HG03039 (cell line): ENCODE measurements at regions not wholly inside any gene's neighbourhood (a gene's known extent, or its start where the extent isn't known, plus 50 kb on each side); places are given as distances from the start of the nearest gene placed in this dataset.

Experiments
- ATAC-seq: cut with Tn5 transposase; IDR thresholded peaks from one replicate; pipeline ENCODE4 v1.9.1; 2021; ENCODE audit warnings: mild to moderate bottlenecking, moderate library complexity; ENCODE audit not compliant: unreplicated experiment

GRCh38 chr4:28351102-28351501 is 1490.5 kb downstream of the STIM2 start:
- no peak for ATAC-seq

- no peak for ATAC-seq
Observed at GRCh38 chr4:28351826-28352225, 1491.2 kb downstream of the STIM2 start.

GRCh38 chr4:28354880-28355656 is 1494.4 kb downstream of the STIM2 start:
- no peak for ATAC-seq

- no peak for ATAC-seq
Observed at GRCh38 chr4:28357990-28358389, 1497.3 kb downstream of the STIM2 start.

DNA sequence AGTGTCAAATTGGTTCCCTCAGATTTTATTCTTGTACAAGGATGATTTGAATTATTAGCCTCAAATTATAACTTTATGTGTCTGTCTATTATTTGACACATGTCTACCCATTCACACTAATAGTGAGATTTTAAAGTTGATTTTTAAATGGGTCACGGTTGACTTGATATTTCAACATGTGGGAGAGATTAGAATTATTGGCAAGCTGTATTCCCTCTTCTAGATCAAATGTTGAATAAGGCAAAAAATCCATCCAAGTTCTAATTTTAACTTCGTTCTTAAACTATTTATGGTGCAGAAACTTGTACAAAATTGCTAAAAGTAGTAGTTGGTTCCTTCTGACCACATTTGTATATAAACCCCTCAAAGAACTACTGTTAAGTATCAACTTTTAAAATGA is 1498.0 kb downstream of the STIM2 start:
- ATAC-seq, result no peak

DNA sequence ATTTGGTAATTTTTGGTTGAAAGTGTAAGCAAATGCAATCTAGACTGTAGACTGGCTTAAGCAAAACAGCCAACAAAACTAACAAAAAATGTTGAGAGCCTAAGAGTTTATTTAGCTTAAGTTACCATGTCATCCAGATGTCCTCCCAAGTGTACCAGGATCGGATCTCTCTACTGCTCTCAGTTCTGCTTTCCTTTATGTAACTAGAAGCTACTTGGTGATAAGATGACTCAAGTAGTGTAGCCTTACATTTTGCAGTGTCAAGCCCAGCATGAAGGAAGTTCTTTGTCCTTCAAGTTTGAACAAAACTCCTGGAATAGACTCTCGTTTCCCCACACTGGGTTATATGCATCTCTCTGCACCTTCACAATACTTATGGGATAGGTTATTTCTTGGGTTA is 1500.0 kb downstream of the STIM2 start:
- ATAC-seq, result no peak

DNA sequence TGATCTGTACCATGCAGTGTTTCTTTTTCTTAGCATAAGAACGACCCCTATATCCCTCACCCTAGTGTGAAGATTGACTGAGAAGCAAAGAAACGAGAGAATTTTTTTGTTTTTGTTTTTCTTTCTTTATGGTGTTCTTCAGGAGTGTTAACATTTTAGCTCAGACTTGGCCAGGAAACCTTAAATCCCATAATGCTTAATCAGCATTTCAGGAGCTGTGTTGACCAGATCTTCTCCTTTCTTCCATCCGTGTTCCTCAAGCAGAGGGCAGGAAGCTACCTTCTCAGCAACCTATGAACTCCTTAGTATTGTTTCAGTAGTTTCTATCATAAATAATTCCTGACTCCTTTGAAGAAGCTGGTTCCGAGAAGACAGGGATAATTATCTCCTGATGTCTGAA is 1501.5 kb downstream of the STIM2 start:
- ATAC-seq, result no peak

DNA sequence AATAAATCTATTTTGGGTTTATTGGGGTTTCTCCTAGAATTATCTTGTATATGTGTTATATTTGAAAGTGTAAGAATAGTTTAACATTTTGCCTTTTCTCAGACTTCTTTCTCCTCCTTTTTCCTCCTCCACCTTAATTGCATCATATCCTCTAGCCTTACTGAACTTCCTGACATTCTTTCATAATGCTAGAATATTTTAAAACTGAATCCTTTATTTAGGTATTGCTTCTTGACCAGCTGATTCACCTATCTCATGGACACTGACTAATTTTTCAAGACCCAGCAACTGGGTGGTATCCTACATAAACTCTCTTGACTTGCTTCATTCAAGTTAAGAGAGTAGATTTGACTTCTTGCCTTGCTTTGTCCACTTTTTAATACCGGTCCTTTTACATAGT is 1508.9 kb downstream of the STIM2 start:
- ATAC-seq, result no peak

DNA sequence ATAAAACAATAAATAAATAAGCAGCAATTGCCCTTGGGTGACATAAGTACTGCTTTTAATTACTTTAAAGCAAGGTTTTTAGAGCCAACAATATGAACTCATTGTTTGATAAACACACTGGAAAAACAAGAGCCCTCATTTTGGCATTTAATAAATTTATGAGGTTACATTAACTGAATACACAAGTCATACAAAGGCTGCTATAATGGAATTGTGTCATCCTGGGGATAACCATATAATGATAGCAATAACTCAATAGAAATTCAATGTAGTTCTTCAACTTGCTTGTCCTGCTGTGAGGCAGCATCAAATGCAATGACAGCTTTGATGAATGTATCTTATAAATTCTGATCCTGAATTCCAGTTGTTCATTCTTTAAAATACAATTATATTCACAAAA is 1512.5 kb downstream of the STIM2 start:
- no peak for ATAC-seq

- no peak for ATAC-seq
Observed at GRCh38 chr4:28373601-28374000, 1513.0 kb downstream of the STIM2 start.

DNA sequence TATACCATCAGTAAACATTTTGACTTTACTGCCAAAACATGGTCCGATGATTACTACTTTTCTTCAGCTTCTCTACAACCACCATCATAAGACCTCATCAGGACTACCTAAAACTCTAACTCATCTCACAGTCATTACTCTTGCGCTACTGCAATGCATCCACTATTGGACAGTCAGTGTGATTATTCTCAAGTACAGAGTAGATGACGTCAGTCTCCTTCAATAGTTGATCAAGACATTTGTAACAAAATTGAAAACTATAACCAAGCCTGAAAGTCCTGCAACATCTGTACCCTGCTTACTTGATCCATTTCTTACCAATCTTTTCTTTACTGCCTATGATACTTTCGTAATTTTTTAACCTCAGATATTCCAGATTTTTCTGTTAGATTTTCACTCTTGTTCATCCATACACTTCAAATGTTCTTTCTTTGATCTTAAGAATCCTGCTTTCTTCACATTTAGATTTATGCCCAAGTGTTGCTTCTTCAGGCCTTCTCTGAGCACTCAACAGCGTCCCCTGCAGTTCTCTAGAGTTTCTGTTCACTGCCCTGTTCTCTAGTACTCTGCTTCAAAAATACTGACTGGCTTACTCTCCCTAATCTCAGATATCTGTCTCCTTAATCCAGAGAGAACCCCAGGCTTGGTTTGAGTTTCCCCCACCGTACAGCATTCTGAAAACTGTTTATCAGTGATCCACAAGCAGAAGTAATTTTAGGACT is 1517.6 kb downstream of the STIM2 start:
- ATAC-seq, result no peak

DNA sequence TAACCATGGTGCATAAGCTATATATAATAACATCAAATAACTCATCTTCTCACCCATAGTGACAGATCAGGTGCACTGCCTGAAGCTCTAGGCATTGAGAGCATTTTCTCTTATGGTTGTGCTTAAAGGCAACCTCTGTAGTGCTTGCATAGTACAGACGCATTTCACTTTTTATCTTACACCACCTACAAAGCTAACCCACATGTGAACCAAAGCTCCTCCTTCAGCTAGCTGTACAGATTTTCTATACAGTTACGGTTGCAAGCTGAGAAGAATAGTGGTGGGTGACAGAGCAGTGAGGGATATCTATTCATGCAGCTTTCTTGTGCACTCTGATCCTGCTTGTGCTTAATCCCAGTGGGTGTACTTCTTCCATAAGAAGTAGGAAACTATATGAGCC is 1525.2 kb downstream of the STIM2 start:
- ATAC-seq, result no peak

GRCh38 chr4:28386776-28387175 is 1526.1 kb downstream of the STIM2 start:
- ATAC-seq, result no peak

- ATAC-seq, result no peak
Observed at GRCh38 chr4:28388471-28388870, 1527.8 kb downstream of the STIM2 start.

GRCh38 chr4:28391877-28392276 is 1531.2 kb downstream of the STIM2 start:
- ATAC-seq, result no peak

- no peak for ATAC-seq
Observed at GRCh38 chr4:28402751-28403150, 1542.1 kb downstream of the STIM2 start.

GRCh38 chr4:28421221-28421620 is 1560.6 kb downstream of the STIM2 start:
- ATAC-seq, result no peak

- ATAC-seq, result no peak
Observed at GRCh38 chr4:28426251-28426650, 1565.6 kb downstream of the STIM2 start.

DNA sequence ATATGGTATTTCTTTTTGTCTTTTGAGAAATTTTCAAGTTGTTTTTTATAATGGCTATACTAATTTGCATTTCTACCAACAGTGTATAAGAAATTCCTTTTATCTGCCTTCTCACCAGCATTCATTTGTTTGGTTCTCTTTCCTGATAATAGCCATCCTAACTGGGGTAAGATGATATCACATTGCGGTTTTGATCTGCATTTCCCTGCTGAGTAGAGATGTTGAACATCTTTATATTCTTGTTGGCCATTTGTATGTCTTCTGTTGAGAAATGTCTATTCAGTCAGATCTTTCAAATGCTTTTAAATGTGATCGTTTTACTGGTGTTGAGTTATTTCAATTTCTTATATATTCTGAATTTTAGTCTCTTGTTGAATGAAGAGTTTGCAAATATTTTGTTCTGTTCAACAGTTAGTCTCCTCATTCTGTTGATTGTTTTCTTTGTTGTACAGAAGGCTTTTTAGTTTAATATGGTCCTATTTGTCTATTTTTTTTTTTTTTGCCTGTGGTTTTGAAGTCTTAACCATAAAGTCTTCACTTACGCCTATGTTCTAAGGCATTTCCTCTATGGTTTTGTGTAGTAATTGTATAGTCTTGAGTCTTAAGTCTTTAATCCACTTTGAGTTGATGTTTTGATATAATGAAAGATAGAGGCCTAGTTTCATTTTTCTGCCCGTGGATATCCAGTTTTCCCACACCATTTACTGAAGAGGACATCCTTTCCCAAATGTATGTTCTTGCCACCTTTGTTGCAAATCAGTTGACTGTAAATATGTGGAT is 1566.9 kb downstream of the STIM2 start:
- no peak for ATAC-seq

DNA sequence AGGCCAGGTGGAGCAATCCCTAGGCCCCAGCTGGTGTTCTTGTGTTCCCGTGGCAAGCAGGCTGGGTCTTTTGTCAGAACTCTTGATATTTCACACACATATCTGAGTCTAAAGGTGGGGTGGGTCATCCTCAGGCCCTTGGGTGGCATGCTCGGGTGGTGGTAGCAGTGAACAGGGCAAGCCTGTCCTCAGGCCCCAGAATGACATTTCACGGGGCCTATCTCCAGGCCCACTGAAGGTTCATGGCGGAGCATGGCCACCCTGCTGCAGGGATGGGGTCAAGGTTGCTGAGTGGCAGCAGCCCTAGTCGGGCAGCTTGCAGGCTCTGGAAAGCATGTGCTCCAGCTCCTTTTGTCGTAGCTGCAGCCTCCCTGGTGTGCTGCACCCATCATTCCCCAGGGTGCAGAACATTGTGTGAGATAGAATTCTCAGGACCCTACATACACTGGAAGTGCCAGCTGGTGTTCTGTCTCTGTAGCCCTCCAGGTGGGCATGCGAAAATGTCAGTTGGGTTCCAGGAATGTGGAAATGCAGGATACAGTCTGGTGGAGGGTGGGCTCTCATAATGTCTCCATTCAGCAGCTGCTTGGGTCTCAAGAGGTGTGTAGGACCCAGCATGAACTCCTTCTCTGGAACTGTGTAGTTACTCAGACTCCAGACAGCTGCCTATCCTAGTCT is 1571.8 kb downstream of the STIM2 start:
- no peak for ATAC-seq

- ATAC-seq, result no peak
Observed at GRCh38 chr4:28435314-28435713, 1574.7 kb downstream of the STIM2 start.
